GM18520 (cell line): ENCODE measurements at regions not wholly inside any gene's neighbourhood (a gene's known extent, or its start where the extent isn't known, plus 50 kb on each side); places are given as distances from the start of the nearest gene placed in this dataset.
"Not testable (repeated sequence)": the region's sequence is repeated elsewhere in the genome, so short reads cannot be mapped to it uniquely, and the experiment has no call there.

Experiments used
- ATAC-seq: cut with Tn5 transposase; IDR thresholded peaks from one replicate; pipeline ENCODE4 v1.9.1; 2021; ENCODE audit not compliant: unreplicated experiment

DNA sequence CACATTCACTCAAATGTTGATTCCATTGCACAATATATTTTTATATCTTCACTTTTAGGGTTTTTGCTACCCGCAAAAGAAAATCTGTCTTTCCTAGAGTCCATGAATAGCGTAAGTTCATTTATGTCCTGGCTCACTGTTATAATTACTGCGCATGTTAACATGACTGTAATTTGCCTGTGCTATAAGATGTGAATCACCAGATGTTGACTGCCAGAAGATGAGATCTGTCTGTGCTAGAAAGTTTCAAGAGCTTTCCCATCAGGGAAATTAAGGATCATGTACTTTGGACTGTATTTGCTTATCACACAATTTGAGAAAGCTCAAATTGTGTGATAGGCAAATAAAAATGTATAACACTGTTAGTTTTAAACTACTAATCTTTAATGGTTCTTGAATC, 322.5 kb downstream of the CHL1 start:
- ATAC-seq: no peak

DNA sequence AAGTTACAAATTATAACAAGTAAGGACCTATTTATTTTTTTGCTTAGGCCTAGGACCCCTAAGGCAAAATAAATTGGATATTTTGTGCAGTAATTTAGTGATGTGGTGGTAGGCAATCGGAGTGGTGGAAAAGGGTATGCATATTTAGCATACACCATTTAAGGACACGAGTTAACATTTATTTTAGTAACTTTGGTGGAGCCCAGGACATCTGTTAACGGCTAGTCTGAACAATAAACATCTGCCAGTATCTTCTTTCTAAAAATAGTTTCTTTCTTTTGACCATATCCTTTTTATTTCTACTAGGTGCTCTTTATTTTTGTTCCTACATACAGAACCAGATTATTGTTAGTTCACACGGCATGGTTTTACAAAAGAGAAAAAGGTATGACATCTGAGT, 326.3 kb downstream of the CHL1 start:
- ATAC-seq: no peak

DNA sequence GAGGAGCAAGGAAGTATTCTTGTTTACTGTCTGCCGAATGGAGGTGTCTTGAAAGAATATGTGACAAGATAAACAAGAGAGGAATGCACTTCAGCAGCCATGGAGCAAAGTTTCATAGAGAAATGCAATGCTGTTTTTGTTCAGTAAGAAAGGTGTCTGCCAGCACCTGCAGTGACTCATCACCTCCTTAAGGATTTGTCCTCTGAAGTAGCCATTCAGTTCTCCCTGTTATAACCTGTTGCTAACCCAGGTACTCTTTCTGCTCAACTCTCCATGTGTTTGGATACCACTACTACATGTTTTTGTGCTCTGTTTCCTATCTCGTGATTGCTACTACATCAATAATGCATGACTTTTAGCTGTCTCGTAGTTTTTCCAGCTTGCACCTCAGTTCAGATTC, 328.9 kb downstream of the CHL1 start:
- no peak for ATAC-seq

DNA sequence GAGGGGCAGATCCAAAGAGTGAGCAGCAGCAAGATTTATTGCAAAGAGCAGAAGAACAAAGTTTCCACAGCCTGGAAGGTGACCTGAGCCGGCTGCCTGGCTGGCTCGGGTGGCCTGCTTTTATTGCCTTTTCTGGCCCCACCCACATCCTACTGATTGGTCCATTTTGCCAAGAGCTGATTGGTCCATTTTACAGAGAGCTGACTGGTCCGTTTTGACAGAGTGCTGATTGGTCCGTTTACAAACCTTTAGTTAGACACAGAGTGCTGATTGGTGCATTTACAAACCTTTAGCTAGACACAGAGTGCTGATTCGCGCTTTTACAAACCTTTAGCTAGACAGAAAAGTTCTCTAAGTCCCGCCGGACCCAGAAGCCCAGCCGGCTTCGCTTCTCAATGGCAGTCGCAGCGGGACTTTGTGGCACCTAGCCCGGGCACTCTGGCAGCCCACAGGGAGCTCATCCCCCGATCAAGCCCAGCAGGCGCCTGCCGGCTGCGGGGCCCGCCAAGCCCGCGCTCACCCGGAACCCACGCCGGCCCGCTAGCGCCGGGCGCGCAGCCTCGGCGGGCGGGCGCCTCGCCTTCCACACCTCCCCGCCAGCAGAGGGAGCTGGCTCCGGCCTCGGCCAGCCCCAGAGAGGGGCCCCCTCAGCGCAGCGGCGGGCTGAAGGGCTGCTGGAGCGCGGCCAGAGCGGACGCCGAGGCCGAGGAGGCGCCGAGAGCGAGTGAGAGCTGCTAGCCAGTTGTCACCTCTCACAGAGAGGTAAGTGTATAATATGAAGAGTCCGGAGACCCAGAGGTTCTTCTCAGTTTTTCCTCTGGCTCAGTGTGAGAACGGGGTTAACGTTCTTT, 339.2 kb downstream of the CHL1 start:
- ATAC-seq: no peak

DNA sequence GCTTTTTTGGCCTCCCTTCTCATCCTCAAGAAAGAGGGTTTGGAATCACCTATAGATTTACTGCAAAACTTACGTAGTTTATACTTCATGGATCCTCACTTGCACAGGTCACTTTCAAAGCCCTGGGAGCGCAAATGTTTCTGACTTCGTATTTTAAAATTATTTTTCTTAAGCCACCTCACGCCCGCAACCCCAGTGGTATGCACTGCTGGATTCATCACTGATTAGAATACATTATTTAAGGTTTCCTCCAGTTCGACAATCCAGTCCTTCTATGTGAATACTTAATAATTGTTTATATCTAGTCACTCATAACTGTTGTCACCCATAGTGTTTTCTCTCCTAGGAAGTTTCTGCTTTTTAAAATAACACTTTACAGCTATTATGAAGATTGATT, 339.9 kb downstream of the CHL1 start:
- no peak for ATAC-seq

DNA sequence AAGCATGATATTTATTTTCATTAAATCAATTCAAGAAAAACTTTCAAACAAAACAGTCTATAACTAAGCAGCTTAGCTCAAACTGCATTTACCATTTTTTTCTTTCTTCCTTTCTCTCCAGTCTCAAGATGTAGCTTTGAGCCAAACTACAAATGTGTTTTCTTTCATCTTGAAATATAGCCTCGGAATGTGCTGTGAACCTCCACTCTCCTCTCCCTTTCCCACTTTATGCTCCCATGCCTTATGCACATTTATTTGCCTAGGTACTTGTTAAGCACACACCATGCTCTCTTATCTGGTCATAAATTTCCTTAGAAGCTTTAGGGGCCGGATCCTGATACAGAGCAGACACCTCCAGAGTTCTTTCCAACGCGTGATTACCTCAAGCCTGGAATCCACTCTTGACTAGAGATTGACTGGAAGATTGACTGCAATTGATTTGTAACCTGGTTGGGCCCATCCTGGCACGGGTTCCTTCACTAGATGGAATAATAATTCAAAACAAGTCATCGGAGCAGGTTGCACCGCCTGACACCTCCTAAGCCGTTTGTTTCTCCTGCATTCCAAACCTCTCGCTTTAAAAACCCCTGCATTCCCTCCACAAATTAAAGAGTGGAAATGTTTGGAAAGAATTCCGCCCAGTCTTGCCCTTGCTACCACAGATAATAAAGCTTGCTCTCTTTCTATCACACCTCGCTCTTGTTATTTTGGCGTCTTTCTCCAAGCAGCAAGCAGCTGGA, 344.7 kb downstream of the CHL1 start:
- no peak for ATAC-seq

DNA sequence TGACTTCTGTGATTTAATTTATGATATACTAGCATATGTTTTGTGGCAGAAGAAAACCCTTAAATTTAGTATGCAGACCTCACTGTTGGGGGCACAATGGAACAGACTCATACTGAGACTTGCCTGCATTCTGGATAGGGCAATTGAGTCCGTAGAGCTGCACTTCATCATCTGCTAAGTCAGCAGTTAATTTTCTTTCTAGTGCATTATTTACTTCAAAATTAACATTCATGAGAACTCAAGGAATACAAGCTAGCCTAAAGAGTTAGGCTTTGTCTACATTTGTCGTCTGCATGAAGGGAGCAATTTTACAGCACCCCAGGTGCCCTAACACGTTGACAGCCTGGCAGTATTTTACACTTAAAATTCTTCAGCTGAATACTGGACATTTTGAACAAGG, 345.5 kb downstream of the CHL1 start:
- ATAC-seq: no peak

DNA sequence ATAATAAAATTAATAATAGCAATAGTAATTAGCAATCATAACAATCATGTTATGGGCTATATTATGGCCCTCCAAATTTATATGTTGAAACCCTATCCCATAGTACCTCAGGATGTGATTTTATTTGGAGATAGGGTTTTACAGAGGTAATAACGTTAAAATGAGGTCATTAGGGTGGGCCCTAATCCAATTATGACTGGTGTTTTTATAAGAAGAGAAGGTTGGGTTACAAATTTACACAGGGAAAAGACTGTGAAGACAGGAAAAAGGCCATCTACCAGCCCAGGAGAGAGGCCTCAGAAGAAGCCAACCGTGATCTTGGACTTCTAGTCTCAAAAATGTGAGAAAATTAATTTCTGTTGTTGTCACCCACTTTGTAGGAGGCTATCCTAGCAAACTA, 353.1 kb downstream of the CHL1 start:
- no peak for ATAC-seq

DNA sequence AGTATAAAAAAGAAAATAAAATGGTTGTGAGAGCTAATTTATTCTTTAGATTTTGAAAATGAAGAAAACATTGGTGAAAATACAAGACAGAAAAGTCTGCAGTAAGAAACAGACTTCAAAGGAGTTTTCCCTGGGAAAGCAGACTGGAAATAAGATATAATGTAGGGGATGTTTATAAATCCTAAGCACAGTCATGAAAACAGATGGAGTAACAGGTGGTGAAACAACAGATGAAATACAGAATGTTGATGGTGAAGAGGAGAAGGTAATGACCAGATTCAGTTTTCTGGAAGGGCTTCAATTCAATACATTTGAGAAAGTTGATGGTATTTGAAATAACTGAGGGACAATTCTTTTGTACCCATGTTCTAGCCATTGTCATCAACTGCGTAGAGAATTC, 353.9 kb downstream of the CHL1 start:
- ATAC-seq: no peak

DNA sequence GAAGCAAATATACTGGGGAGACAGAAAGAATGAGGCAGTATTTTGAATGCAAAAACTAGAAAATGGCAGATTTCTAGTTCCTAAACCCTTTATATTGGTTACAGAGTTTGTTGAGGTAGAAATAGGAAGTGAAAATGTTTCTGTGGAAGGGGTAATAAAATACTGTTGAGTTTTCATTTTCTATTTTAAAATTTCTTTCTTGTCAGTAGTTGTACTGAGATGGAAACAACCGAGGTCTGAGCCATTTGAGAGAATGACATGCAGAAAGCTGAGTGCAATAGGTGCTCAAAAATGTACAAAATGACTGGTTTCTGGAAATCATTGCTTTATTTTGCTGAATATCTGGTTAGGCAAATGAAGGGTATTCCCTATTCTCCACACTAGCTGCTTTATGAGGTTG, 361.4 kb downstream of the CHL1 start:
- ATAC-seq: peak; percentile 96

DNA sequence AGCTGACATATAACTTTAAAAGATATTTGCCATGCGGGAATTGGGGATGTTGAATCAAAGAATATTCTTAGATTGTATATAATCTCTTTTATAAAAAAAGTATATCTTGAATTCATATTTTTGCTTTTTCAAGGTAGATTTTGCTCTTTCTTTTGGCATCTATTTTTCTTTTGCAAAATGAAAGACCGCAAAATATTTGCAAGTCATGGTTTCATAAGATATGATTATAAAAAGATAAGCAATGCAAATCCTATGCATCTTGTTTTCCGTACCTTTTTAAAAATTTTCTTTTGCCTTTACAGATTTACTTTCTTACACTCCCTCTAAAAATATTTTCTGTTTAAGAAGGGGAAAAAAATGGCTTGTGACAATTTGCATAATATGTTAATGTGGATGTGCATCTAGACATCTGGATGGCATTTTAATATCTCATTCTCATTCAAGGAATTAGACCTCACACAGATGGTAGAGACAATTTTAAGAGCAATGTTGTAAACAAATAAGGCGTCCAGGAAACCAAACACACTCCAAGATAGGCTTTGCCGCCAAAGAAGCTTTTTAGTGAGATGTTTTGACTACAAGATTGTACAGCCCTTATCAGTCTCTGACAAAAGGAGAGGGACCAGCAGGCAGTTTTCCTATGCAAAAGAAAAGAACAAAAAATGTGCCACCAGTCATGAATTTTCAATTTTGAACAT, 371.1 kb downstream of the CHL1 start:
- ATAC-seq: no peak

DNA sequence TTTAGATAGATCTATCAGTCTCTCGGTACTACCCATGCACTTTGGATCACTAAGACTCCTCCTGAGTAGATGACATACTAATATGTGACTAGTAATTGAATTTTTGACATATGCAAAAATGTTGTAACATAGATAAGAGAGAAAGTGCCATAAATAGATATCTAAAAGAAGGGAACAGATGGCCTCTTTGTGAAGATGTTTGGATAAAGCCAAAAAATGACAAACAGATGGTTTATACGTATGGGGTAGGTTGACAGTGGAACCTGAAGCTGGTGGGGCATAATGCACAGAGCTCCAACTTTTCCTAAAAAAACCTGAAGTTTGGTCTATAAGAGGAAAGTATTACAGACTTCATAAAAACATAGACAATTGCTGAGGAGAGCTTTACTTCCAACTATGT, 383.0 kb downstream of the CHL1 start:
- ATAC-seq: not testable (repeated sequence)

DNA sequence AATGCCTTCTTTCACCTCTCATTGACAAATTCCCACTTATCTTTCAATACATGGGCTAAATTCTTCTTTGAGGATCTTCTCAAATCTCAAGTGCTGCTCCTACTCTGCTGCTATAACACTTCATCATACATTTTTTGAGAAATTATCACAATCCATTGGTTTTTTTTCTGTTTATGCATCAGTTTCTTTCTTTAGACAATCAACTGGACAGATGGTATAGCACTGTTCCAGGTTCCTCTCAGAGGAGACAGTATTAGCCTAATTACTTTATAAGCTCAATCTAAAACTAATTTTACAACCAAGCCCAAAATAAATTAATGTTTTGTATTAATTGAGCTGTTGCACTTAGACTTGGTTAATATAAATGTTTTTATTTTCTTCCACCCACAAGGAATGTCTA, 392.5 kb downstream of the CHL1 start:
- not testable (repeated sequence) for ATAC-seq

DNA sequence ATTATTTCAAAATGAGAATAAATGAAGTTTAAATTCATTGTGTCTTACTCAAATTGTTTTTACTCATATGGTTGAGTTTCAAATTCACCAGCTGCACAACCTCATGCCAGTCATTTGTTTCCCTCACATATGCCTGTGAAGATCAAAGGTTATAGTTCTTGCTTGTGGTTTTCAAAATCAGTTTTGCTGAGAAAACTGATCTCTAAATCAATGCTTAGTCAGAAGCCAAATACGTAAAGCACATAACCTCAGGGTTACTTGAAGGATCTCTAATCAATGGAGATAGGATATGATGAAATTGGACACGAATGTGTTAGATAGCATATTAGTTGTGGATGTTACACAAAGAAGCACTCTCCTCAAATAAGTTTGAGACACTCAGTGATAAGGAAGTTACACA, 400.7 kb downstream of the CHL1 start:
- ATAC-seq: peak; percentile 53

DNA sequence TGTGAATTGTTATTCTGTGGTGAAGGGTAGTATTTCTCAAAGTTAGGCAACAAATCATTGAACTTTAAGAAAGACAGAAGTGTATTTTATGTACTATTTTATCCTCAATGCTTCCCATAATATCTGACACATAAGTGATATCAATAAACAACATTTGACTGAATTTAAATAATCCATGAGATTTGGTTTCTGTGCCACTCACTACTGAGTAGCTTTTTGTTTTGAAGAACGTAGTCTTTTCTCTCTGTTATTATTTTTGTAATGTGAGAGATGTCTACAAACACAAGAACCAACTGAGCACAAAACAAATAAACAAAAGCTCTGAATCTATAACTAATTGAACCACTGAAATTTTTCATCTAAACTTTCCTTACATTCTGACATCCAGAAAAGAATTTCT, 401.2 kb downstream of the CHL1 start:
- not testable (repeated sequence) for ATAC-seq

DNA sequence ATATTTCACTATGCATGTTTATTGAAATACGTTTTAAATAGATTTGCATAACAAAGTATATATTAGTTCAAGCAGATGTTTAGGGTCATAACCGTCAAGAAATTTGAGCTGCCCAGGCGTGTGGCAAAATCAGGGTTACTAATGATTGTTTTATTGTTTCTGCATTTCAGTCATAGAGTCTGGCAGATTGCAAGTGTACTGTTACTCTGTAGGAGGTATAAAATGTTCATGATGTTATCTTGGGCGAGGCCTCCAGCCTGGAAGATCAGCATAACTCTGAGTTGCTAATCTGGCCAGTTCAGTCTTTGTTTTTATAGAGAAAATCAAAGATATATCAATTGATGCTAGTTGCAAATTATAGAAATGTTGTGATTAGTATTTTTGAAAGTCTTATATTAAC, 410.9 kb downstream of the CHL1 start:
- not testable (repeated sequence) for ATAC-seq

DNA sequence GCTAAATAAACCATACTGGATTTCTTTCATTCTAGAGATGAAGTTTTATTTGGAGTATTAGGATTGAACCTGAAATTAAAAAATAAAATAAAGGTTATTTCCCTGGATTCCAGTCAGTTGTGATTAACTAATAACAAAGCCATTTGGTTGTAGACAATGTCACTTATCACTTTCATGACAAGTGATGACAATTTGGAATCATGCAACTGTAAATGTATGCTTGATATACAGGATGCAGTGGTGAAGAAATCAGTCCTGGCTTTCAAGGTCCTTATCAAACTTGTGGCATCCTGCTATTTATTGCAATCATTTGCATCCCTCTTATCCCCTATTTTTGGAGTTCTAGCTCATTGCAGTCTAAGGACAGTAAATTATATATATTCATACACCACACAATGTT, 425.2 kb downstream of the CHL1 start:
- ATAC-seq: no peak

DNA sequence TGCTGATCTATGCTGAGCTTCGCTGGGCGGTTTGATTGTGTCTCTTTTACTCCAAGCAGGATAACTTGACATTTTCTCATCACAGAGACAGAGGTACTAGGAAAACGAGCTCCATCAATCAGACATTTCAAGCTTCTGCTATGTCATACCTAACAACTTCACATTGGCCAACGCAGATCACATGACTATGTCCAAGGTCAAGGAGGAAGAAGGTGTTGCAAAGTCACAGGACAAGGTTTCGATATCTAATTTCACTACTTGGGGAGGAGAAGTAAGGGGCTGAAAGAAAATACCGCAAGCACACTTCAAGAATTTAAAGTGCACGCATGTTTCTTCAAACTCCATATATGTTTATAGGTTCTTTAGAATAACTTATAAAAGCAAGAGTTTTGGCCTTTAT, 425.8 kb downstream of the CHL1 start:
- no peak for ATAC-seq

DNA sequence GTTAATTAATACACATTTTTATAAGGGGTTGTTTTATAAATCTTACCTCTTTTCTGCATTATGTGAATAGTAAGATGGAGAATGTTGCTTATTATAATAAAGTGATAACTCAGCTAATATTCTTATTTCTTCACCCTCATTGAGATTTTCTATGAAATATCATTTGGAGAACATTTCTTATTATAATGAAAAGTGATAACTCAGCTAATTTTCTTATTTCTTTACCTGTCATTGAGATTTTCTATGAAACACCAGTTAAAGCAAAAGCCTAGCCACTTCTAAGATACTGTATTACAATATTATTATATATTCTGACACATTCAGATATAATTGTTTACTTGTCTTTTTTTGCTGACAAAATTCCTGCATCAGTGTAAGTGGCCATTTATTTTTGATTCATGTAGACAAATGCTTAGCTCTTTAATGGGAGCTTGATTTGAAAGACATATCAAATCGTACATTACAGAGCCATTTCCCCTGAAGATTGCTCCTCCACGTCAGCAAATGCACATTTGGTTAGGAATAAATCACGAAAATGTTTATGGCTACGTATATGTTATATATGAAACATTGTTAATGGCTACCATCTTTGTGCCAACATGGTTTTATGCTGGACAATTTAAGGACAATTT, 427.5 kb downstream of the CHL1 start:
- ATAC-seq: no peak

DNA sequence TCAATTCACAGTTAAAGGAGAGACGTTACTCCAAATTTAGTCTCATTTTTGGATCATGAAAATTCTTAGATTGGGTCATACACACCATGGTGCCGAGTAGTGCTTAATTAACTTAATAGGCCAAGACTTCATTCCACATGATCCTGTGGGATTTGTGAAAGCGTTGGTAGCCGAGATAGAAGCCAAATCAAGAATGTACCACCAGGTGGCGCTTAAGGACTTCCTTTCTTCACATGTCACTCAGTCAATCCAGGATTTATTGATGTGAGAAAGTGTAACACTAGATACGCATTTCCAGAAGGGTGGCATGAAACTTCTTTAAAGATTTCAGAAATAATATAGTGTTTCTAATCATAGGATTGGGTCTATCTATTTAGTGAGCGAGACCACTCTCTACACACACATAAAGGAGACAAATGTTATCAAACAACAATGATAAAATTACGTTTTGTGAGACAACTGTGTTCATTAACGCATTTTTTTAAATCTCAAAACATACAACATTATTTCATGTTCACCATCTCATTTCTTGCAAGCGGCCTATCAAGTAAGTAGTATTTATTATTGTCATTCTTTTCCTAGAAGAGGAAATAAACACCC, 436.1 kb downstream of the CHL1 start:
- peak; percentile 70 for ATAC-seq

DNA sequence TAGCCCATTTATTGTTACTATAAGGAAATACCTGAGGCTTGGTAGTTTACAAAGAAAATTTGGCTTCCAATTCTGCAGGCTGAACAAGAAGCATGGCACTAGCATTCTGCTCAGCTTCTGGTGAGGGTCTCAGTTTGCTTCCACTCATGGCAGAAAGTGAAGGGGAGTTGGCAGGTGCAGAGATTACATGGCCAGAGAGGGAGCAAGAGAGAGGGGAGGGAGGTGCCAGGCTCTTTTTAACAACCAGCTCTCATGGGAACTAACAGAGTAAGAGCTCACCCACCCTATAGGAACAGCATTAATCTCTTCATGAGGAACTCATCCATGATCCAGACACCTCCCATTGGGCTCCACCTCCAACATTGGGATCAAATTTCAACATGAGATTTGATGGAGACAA, 437.9 kb downstream of the CHL1 start:
- no peak for ATAC-seq
